T-cell (primary cell): ENCODE measurements at regions not wholly inside any gene's neighbourhood (a gene's known extent, or its start where the extent isn't known, plus 50 kb on each side); places are given as distances from the start of the nearest gene placed in this dataset.

Experiments used
- ATAC-seq, 4 experiments: fragments of 200-7000 bp in 3 of 4; fragments of 150-1000 bp in 1 of 4; cut with Tn5 transposase; replicated peaks in 1 of 4; 1 replicate in 3 of 4; 2 replicates in 1 of 4; pipeline ENCODE4 v1.10.0; 2021; ENCODE audit warnings: moderate library complexity in 3 of 4, mild to moderate bottlenecking in 2 of 4, moderate number of reproducible peaks in 1 of 4
- CTCF ChIA-PET, 2 donors: fragments of 300-600 bp; sonication (Branson Sonifier 250); formaldehyde crosslinking; loops; one replicate each; lab custom pipeline; 2022; ENCODE audit warnings: antibody characterized with exemption in 2 of 2; lab: Charles Lee
- POLR2A ChIA-PET, 2 donors: fragments of 300-600 bp; sonication (Branson Sonifier 250); formaldehyde crosslinking; loops; one replicate each; lab custom pipeline; 2022; ENCODE audit warnings: antibody characterized with exemption in 2 of 2; lab: Charles Lee
- DNase-seq, 35 experiments: peaks; one replicate each; pipeline versions ENCODE4 v3.0.0 to v3.0.0-alpha.2; 2013 to 2023
- H3K27ac ChIP-seq: one replicate; pipeline ENCODE4 v1.5.1; 2013; ENCODE audit warnings: low read length
- H3K27me3 ChIP-seq, 2 experiments: replicated peaks in 1 of 2; 1 replicate in 1 of 2; 2 replicates in 1 of 2; pipeline versions ENCODE4 v1.6.1 to v1.7.0; 2013; ENCODE audit warnings: low read length in 1 of 2, mixed read lengths in 1 of 2; ENCODE audit not compliant: control insufficient read depth in 2 of 2, insufficient read depth in 2 of 2; ENCODE audit errors: extremely low read depth in 1 of 2
- H3K36me3 ChIP-seq, 2 donors: 1 replicate in 1 of 2; 2 replicates in 1 of 2; pipeline versions ENCODE4 v1.6.1 to v1.7.0; 2013; ENCODE audit warnings: low read length in 1 of 2; ENCODE audit not compliant: control insufficient read depth in 2 of 2, insufficient read depth in 1 of 2; ENCODE audit errors: extremely low read depth in 1 of 2
- H3K4me1 ChIP-seq, 2 experiments: 1 replicate in 1 of 2; 2 replicates in 1 of 2; pipeline versions ENCODE4 v1.6.1 to v1.7.0; 2013; ENCODE audit warnings: low read length in 2 of 2, mixed read lengths in 1 of 2; ENCODE audit not compliant: insufficient read depth in 2 of 2, control insufficient read depth in 1 of 2; ENCODE audit errors: extremely low read depth in 1 of 2
- H3K4me3 ChIP-seq, 2 donors: 1 replicate in 1 of 2; 2 replicates in 1 of 2; pipeline versions ENCODE4 v1.5.1 to v1.7.0; 2013; ENCODE audit warnings: mild to moderate bottlenecking in 2 of 2, low read length in 1 of 2, moderate library complexity in 1 of 2; ENCODE audit not compliant: control insufficient read depth in 1 of 2; ENCODE audit errors: extremely low read depth in 1 of 2
- H3K9me3 ChIP-seq: 2 replicates; pipeline ENCODE4 v1.7.0; 2013
- H3K27ac Mint-ChIP-seq, 2 donors: one replicate each; pipeline ENCODE4 v1.8.0; 2020 to 2021; ENCODE audit warnings: mild to moderate bottlenecking in 2 of 2, mixed read lengths in 2 of 2
- H3K27me3 Mint-ChIP-seq, 2 donors: one replicate each; pipeline ENCODE4 v1.8.0; 2021 to 2022; ENCODE audit warnings: mixed read lengths in 2 of 2
- H3K36me3 Mint-ChIP-seq: one replicate; pipeline ENCODE4 v1.8.0; 2021; ENCODE audit warnings: mixed read lengths
- H3K4me1 Mint-ChIP-seq, 3 donors: one replicate each; pipeline ENCODE4 v1.8.0; 2020 to 2022; ENCODE audit warnings: mixed read lengths in 3 of 3, mild to moderate bottlenecking in 1 of 3
- H3K4me3 Mint-ChIP-seq, 3 donors: one replicate each; pipeline ENCODE4 v1.8.0; 2020 to 2022; ENCODE audit warnings: mild to moderate bottlenecking in 3 of 3, mixed read lengths in 3 of 3, moderate library complexity in 3 of 3
- H3K9me3 Mint-ChIP-seq, 3 donors: one replicate each; pipeline ENCODE4 v1.8.0; 2020 to 2022; ENCODE audit warnings: mixed read lengths in 3 of 3
- WGBS: methylation state at CpG from one replicate; pipeline ENCODE4 v1.1.5; 2013; ENCODE audit warnings: missing lambda C conversion rate; ENCODE audit not compliant: insufficient coverage; 5-methylcytosine and 5-hydroxymethylcytosine counted together

DNA sequence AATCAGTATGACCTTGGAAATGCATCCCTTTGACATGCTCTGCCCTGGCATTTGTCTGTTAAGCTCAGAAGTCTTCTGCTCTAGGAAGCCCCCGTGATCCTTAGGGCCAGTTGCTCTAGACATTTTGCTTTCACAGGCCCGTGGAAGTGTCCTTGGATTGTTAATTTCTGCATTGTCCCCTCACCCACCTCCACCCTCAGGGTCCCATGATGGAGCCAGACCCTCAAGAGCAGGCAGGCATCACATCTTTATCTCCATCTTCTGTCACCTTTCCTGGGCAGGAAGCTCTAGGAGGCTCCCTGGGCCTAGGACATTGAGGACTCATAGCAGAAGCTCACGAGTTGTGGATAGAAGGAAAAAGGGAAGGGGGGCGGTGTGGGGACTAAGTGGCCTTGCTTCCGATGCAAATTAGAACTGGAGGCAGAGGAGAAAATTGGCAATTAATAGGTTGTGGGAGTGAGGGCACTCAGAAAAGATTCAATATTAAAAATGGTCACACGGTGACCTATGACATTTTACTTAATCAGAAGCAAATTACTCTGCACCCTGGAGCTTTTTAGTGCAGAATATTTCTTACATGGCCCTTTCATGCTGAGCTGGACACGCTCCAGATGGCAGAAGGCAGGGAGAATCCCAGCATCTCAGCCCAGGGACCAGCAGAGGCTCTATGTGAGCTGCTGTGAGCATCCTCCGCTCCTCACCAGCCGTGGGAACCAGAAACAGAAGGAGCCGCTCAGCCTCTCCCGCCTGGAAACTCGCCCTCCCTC is 185.0 kb downstream of the MATN1 start:
- no peaks in the 10 kb centered on the region for H3K4me1 ChIP-seq
- H3K36me3 ChIP-seq = no peaks in the 10 kb centered on the region
- H3K27ac ChIP-seq = no peak overlapping the region
- Mint-ChIP-seq H3K36me3 (no peaks in the 10 kb centered on the region), H3K27ac (no peak overlapping the region), H3K9me3 (no peaks in the 10 kb centered on the region), H3K4me3 (no peak overlapping the region), H3K27me3 (peaks cover 0 to 11% of the 10 kb centered on the region in 2 donors), H3K4me1 (no peaks in the 10 kb centered on the region)
- ChIA-PET POLR2A (no interaction called here), CTCF (no interaction called here)
- H3K4me3 ChIP-seq = no peak overlapping the region
- peaks cover 0 to 26% of the 10 kb centered on the region in 2 experiments for H3K27me3 ChIP-seq
- 68% methylated on average over 12 of the region's 12 CpGs for WGBS
- H3K9me3 ChIP-seq = no peaks in the 10 kb centered on the region
- no peak for ATAC-seq
- no peak for DNase-seq

DNA sequence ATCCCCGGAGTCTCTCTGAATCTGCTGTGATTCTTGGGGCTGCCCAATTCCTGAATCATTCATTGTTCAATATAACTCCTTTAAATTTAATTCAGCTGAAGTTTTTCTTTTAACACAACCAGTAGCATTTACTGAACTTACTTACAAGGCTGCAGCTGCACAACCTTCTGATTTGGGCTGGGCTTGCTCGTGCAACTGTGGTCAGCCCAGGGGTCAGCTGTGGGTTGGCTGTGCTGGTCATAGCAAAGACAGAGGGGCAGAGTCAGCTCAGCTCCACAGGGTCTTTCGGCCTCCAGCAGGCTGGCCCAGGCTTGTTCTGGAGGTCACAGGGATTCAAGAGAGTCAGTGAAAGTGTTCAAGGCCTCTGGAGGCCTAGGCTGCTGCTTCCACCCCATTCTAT is 186.1 kb downstream of the MATN1 start:
- Mint-ChIP-seq H3K9me3 (no peaks in the 10 kb centered on the region), H3K4me1 (no peaks in the 10 kb centered on the region), H3K36me3 (no peaks in the 10 kb centered on the region), H3K4me3 (no peak overlapping the region), H3K27ac (no peak overlapping the region), H3K27me3 (peaks cover 7 to 15% of the 10 kb centered on the region in 2 donors)
- no peaks in the 10 kb centered on the region for H3K9me3 ChIP-seq
- H3K27ac ChIP-seq = no peak overlapping the region
- DNase-seq = no peak
- no peaks in the 10 kb centered on the region for H3K4me1 ChIP-seq
- CTCF ChIA-PET = no interaction called here
- peaks cover 0 to 23% of the 10 kb centered on the region in 2 experiments for H3K27me3 ChIP-seq
- no peak overlapping the region for H3K4me3 ChIP-seq
- no peak for ATAC-seq
- no peaks in the 10 kb centered on the region for H3K36me3 ChIP-seq
- 51% methylated on average over 3 of the region's 3 CpGs for WGBS
- POLR2A ChIA-PET = no interaction called here

DNA sequence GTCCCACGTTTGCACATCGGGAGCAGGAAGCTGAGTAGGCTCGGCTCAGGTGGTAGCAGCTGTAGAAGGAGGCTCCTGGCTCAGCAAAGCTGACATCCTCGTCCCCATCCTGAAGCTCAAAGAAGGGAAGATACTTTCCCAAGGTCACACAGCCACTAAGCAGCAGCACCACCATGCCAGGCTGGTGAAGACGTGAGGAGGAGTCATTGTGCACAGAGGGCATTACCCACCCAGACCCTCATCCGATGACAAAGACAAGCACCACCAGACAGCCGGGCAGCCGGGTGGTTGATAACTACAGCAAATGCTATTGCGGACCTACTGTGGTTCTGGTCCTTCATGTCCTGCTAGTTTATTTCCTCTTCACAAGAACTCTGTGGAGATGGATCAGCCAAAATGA is 186.9 kb downstream of the MATN1 start:
- H3K27me3 ChIP-seq = peaks cover 0 to 23% of the 10 kb centered on the region in 2 experiments
- 95% methylated on average over 4 of the region's 9 CpGs for WGBS
- ChIA-PET POLR2A (no interaction called here), CTCF (no interaction called here)
- H3K9me3 ChIP-seq = no peaks in the 10 kb centered on the region
- no peak overlapping the region for H3K4me3 ChIP-seq
- Mint-ChIP-seq H3K4me1 (no peaks in the 10 kb centered on the region), H3K27me3 (peaks cover 8 to 16% of the 10 kb centered on the region in 2 donors), H3K36me3 (no peaks in the 10 kb centered on the region), H3K9me3 (no peaks in the 10 kb centered on the region), H3K27ac (no peak overlapping the region), H3K4me3 (no peak overlapping the region)
- no peak for ATAC-seq
- no peaks in the 10 kb centered on the region for H3K4me1 ChIP-seq
- no peaks in the 10 kb centered on the region for H3K36me3 ChIP-seq
- H3K27ac ChIP-seq = no peak overlapping the region
- DNase-seq = no peak

DNA sequence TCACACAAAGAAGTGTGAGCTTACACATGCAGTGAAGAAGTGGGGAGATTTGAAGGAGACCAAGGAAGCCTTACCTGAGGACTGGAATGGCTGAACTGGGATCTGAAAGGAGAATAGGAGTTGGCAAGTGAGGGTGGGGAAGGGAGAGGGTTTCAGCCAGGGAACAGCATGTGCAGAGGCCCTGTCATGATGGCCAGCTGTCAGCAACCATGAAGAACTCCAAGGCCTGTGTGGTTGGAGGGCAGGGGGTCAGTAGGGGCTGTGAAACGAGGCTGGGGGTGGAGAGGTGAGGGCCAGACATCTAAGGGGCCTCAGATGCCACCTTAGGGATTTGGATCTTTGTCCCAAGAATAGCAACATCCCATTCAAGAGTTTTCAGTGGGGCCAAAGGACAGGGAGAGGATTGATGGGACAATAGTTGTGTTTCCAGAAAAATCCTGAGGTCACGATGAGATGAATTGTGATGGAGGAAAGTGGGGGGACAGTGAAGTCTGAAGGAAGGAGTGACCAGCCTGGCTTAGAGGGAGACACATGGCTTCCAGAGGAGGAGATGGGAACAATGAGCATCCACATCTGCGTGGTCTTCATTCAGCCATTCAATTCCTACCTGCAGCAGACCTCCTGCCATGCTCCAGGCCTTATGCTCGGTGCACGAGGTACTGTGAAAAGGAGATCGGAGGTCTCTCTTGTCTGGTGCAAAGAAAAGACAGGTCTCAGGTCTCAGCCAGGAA is 187.6 kb downstream of the MATN1 start:
- Histone ChIP-seq H3K9me3 (no peaks in the 10 kb centered on the region), H3K36me3 (no peaks in the 10 kb centered on the region), H3K4me3 (no peak overlapping the region), H3K27me3 (peaks cover 0 to 23% of the 10 kb centered on the region in 2 experiments), H3K4me1 (no peaks in the 10 kb centered on the region), H3K27ac (no peak overlapping the region)
- Mint-ChIP-seq H3K4me1 (no peaks in the 10 kb centered on the region), H3K9me3 (no peaks in the 10 kb centered on the region), H3K4me3 (no peak overlapping the region), H3K27me3 (peaks cover 12 to 19% of the 10 kb centered on the region in 2 donors), H3K36me3 (no peaks in the 10 kb centered on the region), H3K27ac (no peak overlapping the region)
- ChIA-PET CTCF (no interaction called here), POLR2A (no interaction called here)
- no CpG with 5 or more reads among the region's 6 CpGs for WGBS
- no peak for DNase-seq
- ATAC-seq = no peak

DNA sequence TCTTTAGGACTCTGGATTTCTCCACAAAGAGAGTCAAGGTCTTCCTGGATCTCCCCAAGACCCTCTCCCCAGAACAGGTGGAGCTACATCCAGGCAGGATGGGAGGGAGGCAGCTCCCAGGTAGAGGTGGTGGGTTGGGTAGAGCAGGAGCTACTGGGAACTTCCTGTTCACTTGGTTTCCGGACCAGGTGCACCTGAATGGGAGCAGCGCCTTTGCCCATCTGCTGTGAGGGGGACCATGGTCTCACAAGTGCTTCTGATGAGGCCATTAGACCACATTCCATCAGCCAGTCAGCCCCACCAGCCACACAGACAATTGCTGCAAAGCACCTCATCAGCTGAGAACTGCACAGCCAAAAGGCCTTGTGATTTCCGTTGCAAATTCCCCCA is 188.8 kb downstream of the MATN1 start:
- POLR2A ChIA-PET = no interaction called here
- Mint-ChIP-seq H3K4me3 (no peak overlapping the region), H3K36me3 (no peaks in the 10 kb centered on the region), H3K27ac (no peak overlapping the region), H3K9me3 (no peaks in the 10 kb centered on the region), H3K4me1 (no peaks in the 10 kb centered on the region), H3K27me3 (peaks cover 16 to 22% of the 10 kb centered on the region in 2 donors)
- ATAC-seq = no peak
- no peaks in the 10 kb centered on the region for H3K4me1 ChIP-seq
- WGBS = 100% methylated on average over 1 of the region's 3 CpGs
- no peak for DNase-seq
- H3K27ac ChIP-seq = no peak overlapping the region
- H3K9me3 ChIP-seq = no peaks in the 10 kb centered on the region
- CTCF ChIA-PET = no interaction called here
- H3K36me3 ChIP-seq = no peaks in the 10 kb centered on the region
- no peak overlapping the region for H3K4me3 ChIP-seq
- H3K27me3 ChIP-seq = peaks cover 0 to 12% of the 10 kb centered on the region in 2 experiments

DNA sequence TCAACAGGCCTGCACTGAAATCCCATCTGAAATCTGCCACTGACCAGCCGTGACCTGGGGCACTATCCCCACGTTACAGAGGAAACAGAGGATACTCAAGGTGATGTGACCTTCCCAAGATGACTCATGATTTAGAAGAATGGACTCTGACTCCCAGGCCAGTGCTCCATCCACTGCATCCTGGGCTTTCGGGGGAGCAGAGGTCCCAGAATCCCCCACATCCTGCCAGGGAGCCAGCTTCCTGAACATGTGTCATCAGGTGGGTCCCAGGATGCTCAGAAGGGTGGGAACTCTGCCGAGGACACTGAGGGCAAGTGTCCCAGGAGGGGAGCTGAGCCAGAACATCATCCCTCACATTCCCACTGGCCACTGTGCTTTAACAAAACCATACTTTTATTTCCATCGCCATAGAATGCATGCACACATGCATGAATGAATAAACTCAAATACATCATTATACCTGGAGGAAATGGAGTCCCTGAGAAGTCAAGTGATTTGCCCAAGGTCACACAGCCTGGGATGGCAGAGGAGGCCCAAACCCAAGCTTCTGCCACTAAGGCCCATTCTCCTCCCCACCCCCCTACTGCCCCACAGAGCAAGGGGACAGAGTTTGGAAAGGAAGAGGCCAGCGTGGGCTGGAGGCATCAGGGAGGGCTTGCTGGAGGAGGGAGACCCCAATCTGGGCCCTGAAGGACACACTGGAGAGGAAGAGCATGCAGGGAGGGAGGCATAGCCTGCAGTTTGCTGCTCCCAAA is 189.4 kb downstream of the MATN1 start:
- POLR2A ChIA-PET = no interaction called here
- Mint-ChIP-seq H3K4me1 (no peaks in the 10 kb centered on the region), H3K27me3 (peaks cover 16 to 21% of the 10 kb centered on the region in 2 donors), H3K4me3 (no peak overlapping the region), H3K9me3 (no peaks in the 10 kb centered on the region), H3K36me3 (no peaks in the 10 kb centered on the region), H3K27ac (no peak overlapping the region)
- ATAC-seq (no peak), DNase-seq (no peak)
- 52% methylated on average over 5 of the region's 6 CpGs for WGBS
- H3K4me1 ChIP-seq = no peaks in the 10 kb centered on the region
- H3K9me3 ChIP-seq = no peaks in the 10 kb centered on the region
- CTCF ChIA-PET = no interaction called here
- no peak overlapping the region for H3K27ac ChIP-seq
- H3K36me3 ChIP-seq = no peaks in the 10 kb centered on the region
- H3K4me3 ChIP-seq = no peak overlapping the region
- H3K27me3 ChIP-seq = peaks cover 0 to 11% of the 10 kb centered on the region in 2 experiments
